Sigmoid colon (tissue), 4 donors: ENCODE measurements at regions not wholly inside any gene's neighbourhood (a gene's known extent, or its start where the extent isn't known, plus 50 kb on each side); places are given as distances from the start of the nearest gene placed in this dataset.

Experiments used
- POLR2AphosphoS5 ChIP-seq, 4 donors: sonication (generic); formaldehyde crosslinking; IDR thresholded peaks; one replicate each; pipeline ENCODE4 v1.6.1; 2017; ENCODE audit warnings: antibody characterized with exemption in 4 of 4
- TF ChIP-seq, protein P1 (sequence below), 4 experiments: fragments of 450-650 bp in 3 of 4; fragments of 200-600 bp in 1 of 4; IDR thresholded peaks; one replicate each; pipeline ENCODE4 v1.5.1; 2016 to 2019; ENCODE audit warnings: antibody characterized with exemption in 4 of 4, mild to moderate bottlenecking in 3 of 4, moderate library complexity in 2 of 4

DNA sequence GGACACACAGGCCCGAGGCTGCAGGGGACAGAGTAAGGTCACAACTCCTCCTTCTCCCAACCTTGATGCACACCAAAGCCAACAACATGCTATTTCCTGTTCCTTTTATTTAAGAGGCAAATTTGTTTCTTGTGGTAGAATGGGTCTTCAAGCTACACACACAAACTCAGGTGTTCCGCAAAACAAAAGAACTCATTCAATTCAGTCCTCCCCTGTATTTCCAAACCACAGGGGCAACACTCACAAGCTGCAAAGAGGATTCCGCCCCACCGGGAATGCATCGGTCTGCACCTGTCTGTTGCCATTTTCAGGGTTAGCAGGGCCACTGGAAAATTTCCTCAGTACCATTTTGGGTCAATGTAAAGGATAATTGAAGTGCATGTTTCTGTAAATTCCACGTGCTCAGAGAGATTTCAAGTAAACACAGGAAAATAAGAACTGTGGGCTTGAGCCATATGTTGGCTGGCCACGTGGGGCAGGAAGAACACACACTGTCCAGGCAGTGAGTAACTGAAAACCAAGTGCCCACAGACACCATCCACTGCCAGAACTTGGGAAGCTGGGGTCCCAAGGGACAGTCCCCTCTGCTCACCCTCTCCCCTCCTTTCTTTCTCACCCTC lies 145.2 kb upstream of the ERG start:
- TF ChIP-seq, protein P1, sequence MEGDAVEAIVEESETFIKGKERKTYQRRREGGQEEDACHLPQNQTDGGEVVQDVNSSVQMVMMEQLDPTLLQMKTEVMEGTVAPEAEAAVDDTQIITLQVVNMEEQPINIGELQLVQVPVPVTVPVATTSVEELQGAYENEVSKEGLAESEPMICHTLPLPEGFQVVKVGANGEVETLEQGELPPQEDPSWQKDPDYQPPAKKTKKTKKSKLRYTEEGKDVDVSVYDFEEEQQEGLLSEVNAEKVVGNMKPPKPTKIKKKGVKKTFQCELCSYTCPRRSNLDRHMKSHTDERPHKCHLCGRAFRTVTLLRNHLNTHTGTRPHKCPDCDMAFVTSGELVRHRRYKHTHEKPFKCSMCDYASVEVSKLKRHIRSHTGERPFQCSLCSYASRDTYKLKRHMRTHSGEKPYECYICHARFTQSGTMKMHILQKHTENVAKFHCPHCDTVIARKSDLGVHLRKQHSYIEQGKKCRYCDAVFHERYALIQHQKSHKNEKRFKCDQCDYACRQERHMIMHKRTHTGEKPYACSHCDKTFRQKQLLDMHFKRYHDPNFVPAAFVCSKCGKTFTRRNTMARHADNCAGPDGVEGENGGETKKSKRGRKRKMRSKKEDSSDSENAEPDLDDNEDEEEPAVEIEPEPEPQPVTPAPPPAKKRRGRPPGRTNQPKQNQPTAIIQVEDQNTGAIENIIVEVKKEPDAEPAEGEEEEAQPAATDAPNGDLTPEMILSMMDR (IDR thresholded peaks at IDR 0.05) = no peak
- TF ChIP-seq POLR2AphosphoS5 (IDR thresholded peaks at IDR 0.05) = no peak
